CD4-positive, alpha-beta T cell treated with Interleukin-4 for 1 hour (primary cell): ENCODE measurements at regions not wholly inside any gene's neighbourhood (a gene's known extent, or its start where the extent isn't known, plus 50 kb on each side); places are given as distances from the start of the nearest gene placed in this dataset.

Source experiments
- DNase-seq, 2 donors: peaks; one replicate each; pipeline ENCODE4 v3.0.0-alpha.2; 2020 to 2022

DNA sequence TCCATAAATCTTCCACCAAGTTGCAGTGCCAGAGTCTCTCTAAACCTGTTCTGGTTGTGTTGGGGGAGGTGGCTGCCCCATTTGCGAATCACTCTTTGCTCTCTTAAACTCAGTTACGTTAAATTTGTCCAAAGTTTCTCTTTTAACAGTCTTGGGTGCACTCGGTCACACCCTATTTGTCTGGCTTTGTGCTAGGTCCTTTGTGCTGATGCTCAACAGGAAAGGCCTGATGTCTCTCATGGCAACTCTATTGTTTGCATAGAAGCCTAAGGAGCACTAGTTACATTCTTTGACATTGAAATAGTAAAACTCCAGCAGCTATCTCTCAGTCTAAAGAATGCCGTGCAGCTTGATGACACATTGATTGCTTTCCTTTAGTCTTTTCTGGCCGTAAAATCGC, 105.1 kb downstream of the TRMT11 start:
- DNase-seq, result no peak

DNA sequence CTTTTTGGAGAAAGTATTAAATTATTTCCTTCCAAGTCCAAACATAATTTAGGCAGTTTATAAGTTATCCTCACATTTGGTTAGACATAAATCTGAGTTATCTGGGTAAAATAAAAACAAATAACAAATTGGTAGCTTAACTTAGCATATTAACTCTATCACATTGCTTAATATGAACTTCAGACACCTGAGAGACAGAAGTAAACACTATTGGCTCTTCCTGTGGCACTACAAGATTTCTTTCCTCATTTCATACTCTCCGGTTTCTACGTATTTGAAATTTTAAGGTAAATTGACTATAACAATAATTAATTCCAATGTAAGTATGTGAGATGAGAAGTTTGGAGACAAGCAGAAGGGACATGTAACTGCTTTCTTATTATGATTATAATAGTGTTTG, 106.8 kb downstream of the TRMT11 start:
- no peak for DNase-seq

DNA sequence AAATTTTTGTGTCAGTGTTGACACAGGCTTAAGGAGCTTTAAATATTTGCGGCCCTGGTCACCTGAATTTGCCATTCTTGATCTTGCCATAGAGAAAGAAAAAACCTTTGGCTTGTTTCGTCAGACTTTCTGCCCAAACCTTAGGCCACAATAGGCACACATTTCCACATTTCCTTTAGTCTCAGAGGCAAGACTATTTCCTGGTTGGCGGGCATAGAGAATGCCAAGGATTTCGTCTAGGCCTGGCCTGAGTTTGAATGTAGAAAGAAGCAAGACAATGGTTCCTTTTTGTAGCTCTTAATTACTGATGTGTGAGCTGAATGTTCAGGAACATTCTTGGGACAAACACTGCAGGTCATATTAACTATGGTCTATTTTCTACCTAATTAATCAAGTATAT, 108.1 kb downstream of the TRMT11 start:
- no peak for DNase-seq

DNA sequence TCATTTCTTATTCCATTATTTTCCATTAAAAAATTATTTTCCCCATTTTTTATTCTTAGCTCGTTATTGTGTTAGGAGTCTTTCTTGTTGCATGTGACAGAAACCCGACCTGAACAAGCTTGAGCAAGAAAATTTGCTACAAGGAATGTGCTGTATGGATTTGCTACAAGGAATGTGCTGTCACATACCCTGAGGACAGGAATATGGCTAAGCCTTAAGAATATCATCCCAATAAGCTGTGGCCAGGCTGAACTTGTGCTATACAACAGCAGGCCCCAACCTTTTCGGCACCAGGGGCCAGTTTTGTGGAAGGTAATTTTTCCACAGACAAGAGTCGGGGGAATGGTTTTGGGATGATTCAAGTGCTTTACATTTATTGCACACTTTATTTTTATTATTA, 114.0 kb downstream of the TRMT11 start:
- no peak for DNase-seq

DNA sequence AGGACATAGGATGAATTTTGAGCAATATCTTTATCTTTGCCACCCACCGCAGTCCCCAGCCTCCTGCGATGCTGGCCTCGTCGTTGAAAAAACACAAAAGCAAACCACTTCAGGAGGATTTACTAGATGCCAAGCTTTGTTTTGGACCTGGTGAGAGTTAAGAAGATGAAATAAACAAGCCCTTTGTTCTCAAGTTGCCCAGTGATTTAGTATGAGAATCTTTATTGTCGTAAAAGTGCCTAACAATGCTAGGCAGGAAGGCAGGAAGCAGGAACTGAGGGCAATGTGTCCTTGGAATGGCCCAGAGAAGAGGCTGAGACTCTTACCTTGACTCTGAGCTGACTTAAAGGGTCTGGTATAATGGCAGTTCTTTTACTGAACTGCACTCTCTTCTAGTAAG, 116.0 kb downstream of the TRMT11 start:
- DNase-seq, result no peak

DNA sequence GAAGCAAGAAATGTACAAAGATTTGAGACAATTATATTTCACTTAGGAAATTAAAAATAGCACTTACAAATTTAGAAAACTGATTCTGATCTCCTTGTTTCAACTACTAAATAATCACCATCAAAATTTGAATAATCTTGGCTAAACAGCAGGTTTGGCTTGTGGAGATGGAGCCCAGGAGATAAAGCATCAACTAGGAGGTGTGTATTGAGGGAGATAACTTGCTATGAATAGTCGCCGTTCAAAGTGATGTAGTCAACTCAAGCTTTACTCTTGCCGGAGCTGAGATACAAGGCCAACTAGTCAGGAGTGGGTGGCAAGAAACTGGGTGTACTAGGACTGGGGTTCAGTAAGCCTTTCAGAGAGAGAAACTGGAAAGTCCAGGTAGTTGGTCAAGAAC, 117.7 kb downstream of the TRMT11 start:
- DNase-seq, result no peak

DNA sequence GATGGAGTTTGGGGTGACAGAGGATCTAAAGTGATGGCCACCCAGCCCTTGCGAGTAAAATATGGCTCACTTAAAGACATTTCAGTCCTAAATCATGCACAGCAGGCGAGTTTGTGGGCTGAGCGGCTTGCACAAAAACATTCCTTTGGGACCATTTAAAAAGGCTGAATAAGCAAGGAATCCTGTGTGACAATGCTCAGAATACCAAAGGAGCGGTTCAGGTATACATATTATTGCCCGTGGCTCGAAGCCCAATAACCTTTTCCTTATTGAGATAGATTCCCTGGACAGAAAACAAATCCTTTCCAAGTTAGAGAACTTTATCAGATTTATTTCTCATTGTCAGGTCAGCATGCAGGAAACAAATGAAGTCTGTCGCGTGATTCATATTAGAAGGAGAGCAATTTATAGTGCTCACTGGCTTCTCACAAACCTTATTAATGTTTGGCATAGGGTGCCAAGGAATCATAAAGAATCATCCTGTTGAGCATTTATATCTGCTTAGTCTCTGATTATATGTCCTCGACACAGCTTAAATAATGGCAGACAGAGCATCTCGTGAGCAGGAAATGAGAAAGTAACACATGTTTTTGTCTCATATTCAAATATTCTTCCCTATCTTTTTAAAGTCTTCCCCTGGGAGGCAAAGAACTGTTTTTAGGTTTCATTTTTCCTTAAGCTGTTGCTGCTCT, 121.3 kb downstream of the TRMT11 start:
- no peak for DNase-seq

DNA sequence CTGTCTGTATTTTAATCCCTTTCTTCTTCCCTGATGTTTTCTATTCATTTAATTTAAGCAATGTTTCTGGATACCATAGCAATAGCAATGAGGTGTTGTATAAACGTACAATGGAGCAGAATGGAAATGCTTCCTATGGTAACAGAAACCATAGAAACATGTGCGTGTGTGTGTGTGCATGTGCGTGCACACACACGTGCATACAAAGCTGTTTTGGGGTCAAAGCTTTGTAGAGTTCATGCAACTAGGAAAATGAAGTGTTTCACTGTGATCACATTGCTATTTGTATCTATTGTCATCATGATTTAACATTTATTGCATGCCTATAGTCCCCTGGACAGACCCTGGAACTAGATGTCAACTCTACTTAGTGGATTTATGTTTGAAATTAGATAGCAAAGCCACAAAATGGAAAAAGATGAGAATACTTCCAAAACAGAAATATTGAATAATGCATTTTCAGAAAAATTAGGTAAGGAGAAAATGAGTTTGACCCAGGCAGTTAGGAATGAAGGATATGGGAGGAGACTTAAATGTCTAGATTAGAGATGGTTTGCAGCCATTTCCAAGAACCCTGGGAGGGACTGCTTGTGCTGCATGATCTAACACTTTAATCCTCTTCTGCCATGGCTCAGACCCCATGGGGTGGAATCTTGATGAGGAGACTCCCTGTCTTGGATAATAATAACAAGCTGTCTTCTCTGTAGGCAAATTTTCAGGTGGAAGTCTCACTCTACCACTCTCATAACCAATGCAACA, 124.4 kb downstream of the TRMT11 start:
- no peak for DNase-seq

DNA sequence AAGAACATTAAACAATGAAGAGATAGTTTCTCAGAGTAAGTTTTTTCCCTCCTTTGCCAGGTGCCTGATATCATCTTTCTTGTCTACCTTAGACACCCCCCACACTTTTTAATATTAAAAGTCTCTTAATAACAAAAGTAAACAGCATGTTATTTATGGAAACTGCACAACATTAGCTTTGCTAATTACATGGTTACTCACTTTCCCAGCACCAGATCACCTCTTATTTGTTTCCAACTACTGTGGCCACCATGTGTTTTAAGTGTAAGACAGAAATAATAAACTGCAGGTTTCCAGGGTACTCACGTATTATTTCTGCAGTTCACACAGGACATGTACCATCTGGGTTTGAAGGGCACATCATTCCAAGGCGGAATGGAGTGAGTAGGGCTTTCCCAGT, 125.0 kb downstream of the TRMT11 start:
- no peak for DNase-seq

DNA sequence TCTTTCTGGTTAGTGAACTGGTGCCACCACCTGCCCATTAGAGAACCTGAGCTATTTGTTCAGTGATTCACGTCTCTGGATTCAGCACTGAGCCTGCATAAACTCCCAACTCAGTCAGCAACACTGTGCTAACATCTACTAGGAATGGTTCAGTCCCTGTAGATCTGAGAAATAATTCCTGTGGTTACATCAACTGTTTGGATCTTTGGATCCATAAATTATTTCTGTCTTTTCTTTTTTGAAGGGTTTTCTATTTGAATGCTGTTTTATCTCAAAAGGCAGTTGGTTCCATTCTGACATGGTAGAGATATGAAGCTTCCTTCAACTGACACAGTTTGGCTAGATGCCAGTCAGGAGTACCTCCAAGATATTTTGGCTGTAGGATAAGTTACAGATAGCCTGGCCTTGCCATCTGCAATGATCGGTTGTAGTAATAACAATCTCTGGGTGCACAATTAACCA, 125.9 kb downstream of the TRMT11 start:
- no peak for DNase-seq

DNA sequence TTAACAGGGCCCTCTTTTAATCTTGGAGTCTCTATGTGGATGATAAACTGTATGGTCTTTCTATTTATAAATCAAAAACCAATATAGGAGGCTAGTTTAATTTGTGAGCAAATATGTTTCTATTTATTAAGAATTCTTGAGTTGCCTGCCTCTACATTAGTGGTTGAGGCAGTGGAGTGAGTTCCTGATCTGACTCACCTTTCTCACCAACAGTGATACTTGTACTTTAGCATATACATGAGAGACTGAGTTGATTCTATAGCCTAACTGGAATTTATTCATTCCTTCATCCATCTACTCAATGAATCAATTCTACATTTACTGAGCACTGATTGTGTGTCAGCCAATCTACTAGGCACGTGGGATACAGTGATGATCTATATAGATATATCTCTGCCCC, 126.9 kb downstream of the TRMT11 start:
- no peak for DNase-seq

DNA sequence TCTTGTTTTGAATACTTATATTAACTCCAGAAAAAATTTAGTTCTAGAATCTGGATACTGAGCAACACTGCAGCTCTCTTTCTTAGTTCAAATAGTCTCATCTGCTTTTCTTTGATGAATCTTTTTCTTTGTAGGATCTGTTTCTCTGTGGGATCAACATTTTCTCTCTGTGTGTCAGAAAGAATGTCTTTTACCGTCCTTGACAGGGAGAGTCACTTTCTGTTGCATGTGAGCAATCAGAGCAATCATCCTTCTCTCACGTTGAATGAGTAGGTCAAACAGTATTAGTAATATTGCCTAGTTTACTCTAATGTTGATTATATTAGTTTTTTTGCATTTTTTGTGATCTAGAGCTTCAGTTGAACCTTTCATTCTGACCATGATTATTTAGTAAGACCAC, 130.9 kb downstream of the TRMT11 start:
- no peak for DNase-seq

DNA sequence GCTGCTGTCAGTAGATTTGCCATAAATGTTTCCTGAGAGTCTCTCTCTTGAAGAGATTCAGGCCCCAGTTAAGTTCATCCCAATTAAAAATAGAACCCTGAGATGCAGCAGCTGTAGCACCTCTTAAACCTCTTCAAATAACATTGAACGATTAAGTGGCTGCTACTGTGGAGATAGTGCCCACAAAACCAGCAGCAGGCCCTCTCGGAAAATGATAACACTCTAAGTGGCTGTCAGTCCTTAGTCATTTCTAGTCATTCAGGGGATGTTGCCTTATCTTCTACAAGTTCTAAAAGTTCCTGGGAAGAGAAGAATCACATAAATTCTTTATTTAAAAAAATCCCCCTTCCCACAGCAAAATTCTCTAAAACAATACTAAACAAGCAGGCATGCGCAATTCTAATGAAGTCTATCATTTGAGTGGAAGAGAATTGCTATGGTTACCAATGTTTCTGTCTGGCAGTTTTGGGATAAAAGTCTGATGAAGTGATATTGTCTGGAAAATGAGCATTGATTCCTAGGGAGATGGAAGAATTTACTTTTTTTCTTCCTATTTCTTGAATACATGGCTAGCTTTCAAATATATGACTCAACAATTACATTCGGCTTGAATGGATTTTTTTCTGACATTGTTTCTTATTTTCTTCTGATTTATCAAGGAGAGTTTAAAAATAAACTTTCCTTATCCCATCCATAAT, 131.9 kb downstream of the TRMT11 start:
- DNase-seq, result no peak

DNA sequence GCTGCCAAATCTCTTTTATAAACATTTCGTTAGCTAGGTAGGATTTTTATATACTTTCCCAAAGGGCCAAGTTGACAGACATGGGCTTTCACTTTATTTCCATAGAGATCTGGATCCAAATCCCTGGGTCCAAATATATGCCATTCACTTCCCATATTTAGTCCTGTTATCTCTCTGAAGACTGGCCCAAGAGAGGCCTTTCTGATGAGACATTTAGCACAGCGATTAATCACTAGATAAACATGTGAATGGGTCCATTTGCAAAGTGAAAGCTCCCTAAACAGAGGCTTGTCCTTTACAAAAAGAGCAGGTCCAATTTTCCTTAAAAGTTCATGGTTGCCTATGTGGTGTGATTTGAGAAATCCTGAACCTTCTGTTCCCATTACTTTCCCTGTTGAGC, 132.6 kb downstream of the TRMT11 start:
- no peak for DNase-seq

DNA sequence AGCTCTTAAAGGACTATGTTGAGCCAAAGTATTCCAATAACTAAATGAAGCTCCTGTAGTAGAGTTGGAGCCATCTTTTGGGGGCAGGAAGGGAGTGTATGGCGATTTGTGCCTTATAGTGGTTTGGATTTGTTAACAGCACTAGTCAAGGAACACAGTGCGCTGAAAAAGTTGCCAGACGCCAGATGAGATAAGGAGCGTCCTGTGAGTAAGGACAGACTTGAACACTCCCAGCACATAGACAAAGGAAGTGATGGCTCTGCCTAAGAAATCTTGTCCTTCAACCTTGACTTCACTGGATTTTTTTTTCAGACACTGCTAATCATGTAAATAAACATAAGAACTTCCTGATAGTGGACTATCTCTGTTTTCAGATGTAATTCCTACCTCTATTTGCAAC, 136.9 kb downstream of the TRMT11 start:
- no peak for DNase-seq

DNA sequence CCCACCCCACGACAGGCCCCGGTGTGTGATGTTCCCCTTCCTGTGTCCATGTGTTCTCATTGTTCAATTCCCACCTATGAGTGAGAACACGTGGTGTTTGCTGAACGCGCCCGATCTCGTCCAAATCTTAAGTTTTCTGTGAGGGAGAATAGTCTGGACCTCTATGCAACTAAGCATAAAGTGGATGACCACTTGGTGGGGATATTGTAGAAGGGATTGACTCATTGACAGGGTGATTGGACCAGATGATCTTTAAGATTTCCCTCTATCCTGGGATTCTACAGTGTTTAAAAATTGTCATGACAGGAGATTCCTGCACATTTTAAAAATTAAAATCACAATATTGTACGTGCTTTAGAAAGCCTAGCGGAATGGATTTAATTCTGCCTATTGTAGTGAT, 141.3 kb downstream of the TRMT11 start:
- no peak for DNase-seq

DNA sequence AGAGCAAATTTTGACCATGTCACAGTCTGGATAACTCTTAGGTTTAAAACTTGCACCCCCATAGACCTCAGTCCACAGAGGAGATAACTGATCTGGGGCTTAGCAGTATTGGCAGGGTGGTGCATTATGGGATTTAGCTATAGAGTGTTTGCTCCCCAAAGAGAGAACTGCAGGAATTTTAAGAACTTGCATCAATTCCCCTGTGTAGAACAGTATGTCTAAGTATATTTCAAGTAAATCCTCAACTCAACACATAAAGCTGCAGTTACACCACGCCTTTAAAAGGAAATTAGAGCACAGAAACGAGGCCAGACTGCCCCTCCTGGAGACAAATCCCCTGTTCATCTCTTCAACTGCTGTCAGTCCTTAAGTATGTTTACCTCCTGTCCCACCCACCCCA, 144.9 kb downstream of the TRMT11 start:
- DNase-seq, result no peak

DNA sequence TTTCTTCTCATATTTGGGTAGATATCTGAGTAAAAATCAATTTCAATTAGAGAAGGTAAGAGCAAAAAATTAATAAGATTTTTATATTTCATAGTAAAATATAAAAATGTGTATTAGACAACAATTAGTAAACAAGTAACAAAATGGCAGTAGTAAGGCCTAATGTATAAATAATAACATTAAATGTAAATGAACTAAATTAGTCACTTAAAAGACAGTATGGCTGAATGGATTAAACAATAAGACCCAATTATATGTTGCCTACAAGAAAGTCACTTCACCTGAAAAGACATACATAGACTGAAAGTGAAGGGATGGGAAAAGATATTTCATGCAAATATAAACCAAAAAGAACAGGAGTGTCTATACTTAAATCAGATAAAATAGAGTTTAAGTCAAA, 147.6 kb downstream of the TRMT11 start:
- DNase-seq, result no peak

DNA sequence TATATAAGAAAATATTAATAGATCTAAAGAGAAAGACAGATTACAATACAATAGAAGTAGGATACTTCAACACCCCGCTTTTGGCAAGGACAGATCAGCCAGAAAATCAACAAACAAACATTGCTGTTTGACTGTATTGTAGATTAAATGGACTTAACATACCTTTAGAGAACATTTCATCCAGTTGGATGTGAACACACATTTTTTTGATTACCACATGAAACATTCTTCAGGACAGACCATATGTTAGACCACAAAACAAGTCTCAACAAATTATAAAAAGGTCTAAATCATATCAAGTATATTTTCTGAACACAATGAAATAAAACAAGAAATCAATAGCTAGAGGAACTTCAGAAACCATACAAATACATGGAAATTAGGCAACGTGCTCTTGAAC, 148.2 kb downstream of the TRMT11 start:
- DNase-seq, result no peak

DNA sequence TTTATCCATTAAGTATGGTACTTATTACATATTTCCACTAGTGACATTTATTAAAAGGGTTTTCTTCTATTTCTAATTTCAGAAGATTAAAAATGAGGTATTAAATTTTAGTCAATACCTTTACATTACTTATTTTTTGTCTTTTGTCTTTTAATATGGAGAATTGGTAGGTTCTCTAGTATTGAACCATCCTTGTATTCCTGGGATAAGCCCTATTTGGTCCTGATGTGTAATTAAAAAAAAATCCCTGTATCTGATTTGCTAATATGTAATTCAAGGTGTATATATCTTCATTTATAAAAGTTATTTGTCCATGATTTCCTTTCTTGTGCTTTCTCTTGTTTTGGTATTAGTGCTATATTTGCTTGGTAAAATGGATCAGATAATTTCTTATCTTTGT, 153.7 kb downstream of the TRMT11 start:
- no peak for DNase-seq

DNA sequence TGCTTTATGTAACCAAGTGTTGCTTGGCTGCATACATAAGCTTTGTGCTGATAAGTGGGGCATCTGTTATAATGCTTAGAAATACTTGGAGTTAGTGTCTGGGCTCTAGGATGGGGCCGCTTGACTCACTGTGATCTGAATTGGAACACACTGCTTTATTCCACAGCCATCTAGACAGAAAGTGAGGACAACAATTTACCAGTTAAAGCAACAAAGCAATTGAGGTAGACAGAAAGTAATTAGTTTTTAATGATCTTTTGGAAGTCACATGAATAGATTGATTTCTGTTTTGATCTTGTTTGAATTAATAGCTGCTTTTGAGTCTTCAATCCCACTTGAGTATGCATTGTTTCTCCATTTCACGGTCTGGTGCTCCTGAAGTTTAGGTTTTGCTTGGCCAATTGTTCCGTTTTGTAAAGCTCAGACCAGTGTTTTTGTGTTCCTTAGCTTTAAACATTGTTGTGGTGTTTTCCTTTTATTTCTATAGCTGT, 157.5 kb downstream of the TRMT11 start:
- no peak for DNase-seq

DNA sequence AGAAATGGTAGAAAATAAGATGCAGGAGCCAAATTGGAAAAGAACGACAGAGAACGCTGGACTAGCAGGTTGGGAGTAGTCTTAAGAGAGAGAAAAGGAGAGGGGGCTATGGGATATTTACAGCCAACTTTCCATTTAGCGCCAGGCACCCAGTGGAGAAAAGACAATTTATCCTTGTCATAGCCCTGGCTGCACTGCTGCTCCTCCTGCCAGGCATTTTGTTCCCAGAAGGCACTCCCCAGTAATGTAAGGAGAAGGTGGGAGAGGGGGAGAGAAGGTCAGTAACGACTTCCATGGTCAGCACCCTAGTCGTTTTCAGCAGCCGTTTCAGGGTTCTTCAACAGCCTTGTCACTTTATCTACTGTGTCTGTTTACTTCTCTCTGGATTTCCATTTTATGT, 159.0 kb downstream of the TRMT11 start:
- DNase-seq, result no peak

DNA sequence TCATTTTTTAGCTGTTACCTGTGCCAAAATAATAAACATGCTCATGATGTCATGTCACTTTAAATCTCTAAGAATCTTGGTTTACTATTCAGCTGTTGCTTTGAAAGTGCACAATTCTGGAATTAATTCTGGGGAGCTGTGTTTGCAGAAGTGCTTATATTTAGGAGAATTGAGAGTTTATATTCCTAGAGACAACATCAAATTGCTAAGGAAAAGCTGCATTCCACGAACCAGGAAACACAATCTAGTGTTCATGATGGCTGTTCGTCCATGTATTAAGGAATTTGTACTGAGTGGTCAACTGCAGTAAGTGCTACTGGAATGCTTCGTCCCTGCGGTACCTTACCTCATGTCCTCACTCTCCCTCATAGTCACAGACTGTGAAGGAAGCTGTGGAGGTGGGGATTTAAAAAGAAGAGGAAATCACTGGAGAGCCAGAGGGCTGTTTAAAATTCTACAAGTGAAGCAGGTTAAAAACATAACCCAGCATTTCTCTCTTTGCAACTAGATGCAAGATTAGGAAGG, 161.0 kb downstream of the TRMT11 start:
- no peak for DNase-seq

DNA sequence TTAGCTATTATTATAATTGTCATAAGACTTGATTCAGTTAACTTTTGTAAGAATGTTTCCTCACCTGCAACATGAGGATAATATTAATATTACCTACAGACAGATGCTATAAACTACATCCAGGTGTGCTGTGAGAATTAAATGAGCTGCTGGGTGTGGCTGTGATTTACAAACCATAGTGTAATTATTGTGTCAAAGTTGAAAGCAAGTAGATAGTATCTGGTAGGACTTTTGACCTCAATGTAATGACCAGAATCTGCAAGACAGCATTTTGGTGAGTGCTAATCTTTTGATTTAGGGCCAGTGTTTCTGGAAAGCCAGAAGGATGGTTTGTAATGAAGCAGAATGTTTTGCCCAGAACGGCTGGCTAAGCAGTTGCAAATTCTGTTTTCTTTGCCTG, 162.5 kb downstream of the TRMT11 start:
- no peak for DNase-seq
